ENCODE measurements at regions not wholly inside any gene's neighbourhood (a gene's known extent, or its start where the extent isn't known, plus 50 kb on each side); places are given as distances from the start of the nearest gene placed in this dataset.
A peak's percentile ranks its signal among the peaks of the same experiment; 100 is the strongest.

- TF ChIP-seq CTCF (IDR thresholded peaks at IDR 0.05; ENCODE audit: borderline replicate concordance), result no peak
- H3K27ac ChIP-seq (replicated peaks), result no peak overlapping the region
- H3K27me3 ChIP-seq (ENCODE audit: low read depth), result peaks cover 33% of the 10 kb centered on the region
- intact Hi-C loops (cut with micrococcal nuclease), result no loop called here
- H3K9me3 ChIP-seq (replicated peaks), result no peaks in the 10 kb centered on the region
- no peak overlapping the region for H3K4me3 ChIP-seq
- no peak for DNase-seq
- no peaks in the 10 kb centered on the region for H3K4me1 ChIP-seq
- H3K36me3 ChIP-seq, result no peaks in the 10 kb centered on the region
Observed at GRCh38 chr9:34891386-34891785, 66.7 kb upstream of the PHF24 start.

GRCh38 chr9:34887841-34888240 is 70.2 kb upstream of the PHF24 start:
- no peak for DNase-seq
- no peak for TF ChIP-seq CTCF (IDR thresholded peaks at IDR 0.05; ENCODE audit: borderline replicate concordance)
- H3K9me3 ChIP-seq (replicated peaks), result no peaks in the 10 kb centered on the region
- no peaks in the 10 kb centered on the region for H3K4me1 ChIP-seq
- no peak overlapping the region for H3K27ac ChIP-seq (replicated peaks)
- intact Hi-C loops (cut with micrococcal nuclease), result no loop called here
- H3K36me3 ChIP-seq, result no peaks in the 10 kb centered on the region
- H3K27me3 ChIP-seq (ENCODE audit: low read depth), result peaks cover 11% of the 10 kb centered on the region
- no peak overlapping the region for H3K4me3 ChIP-seq

GRCh38 chr9:34884747-34885189 is 73.3 kb upstream of the PHF24 start:
- peaks cover 9% of the 10 kb centered on the region for H3K27me3 ChIP-seq (ENCODE audit: low read depth)
- H3K4me1 ChIP-seq, result no peaks in the 10 kb centered on the region
- no peaks in the 10 kb centered on the region for H3K36me3 ChIP-seq
- no peak for DNase-seq
- intact Hi-C loops (cut with micrococcal nuclease), result no loop called here
- no peaks in the 10 kb centered on the region for H3K9me3 ChIP-seq (replicated peaks)
- no peak overlapping the region for H3K27ac ChIP-seq (replicated peaks)
- TF ChIP-seq CTCF (IDR thresholded peaks at IDR 0.05; ENCODE audit: borderline replicate concordance), result no peak
- H3K4me3 ChIP-seq, result no peak overlapping the region

- no peaks in the 10 kb centered on the region for H3K36me3 ChIP-seq
- H3K4me3 ChIP-seq, result no peak overlapping the region
- H3K9me3 ChIP-seq (replicated peaks), result no peaks in the 10 kb centered on the region
- intact Hi-C loops (cut with micrococcal nuclease), result no loop called here
- no peak for DNase-seq
- no peak for TF ChIP-seq CTCF (IDR thresholded peaks at IDR 0.05; ENCODE audit: borderline replicate concordance)
- no peak overlapping the region for H3K27ac ChIP-seq (replicated peaks)
- H3K27me3 ChIP-seq (ENCODE audit: low read depth), result peaks cover 17% of the 10 kb centered on the region
- no peaks in the 10 kb centered on the region for H3K4me1 ChIP-seq
Observed at GRCh38 chr9:34876096-34876495, 82.0 kb upstream of the PHF24 start.

GRCh38 chr9:34869390-34869789 is 88.7 kb upstream of the PHF24 start:
- Histone ChIP-seq H3K4me1 (peaks cover 8% of the 10 kb centered on the region), H3K4me3 (no peak overlapping the region), H3K9me3 (replicated peaks) (peaks cover 16% of the 10 kb centered on the region), H3K27ac (replicated peaks) (no peak overlapping the region), H3K27me3 (ENCODE audit: low read depth) (no peaks in the 10 kb centered on the region), H3K36me3 (no peaks in the 10 kb centered on the region)
- intact Hi-C loops (cut with micrococcal nuclease), result no loop called here
- DNase-seq, result no peak
- TF ChIP-seq CTCF (IDR thresholded peaks at IDR 0.05; ENCODE audit: borderline replicate concordance), result peak; percentile 46

- TF ChIP-seq CTCF (IDR thresholded peaks at IDR 0.05; ENCODE audit: borderline replicate concordance), result no peak
Observed at GRCh38 chr9:34866614-34867013, 91.5 kb upstream of the PHF24 start.

More at GRCh38 chr9:34866614-34867013, 91.5 kb upstream of the PHF24 start:
- Histone ChIP-seq H3K36me3 (no peaks in the 10 kb centered on the region), H3K9me3 (replicated peaks) (peaks cover 30% of the 10 kb centered on the region), H3K4me1 (peaks cover 8% of the 10 kb centered on the region), H3K27ac (replicated peaks) (no peak overlapping the region), H3K27me3 (ENCODE audit: low read depth) (no peaks in the 10 kb centered on the region), H3K4me3 (no peak overlapping the region)
- intact Hi-C loops (cut with micrococcal nuclease), result no loop called here
- no peak for DNase-seq

Data from left ventricle myocardium inferior (tissue), 1 donor.